ENCODE measurements at regions not wholly inside any gene's neighbourhood (a gene's known extent, or its start where the extent isn't known, plus 50 kb on each side); places are given as distances from the start of the nearest gene placed in this dataset.
"Not testable (repeated sequence)": the region's sequence is repeated elsewhere in the genome, so short reads cannot be mapped to it uniquely, and the experiment has no call there.

GRCh38 chr9:85208666-85209065 is 533.1 kb downstream of the AGTPBP1 start:
- no peak for DNase-seq (ENCODE audit: low spot score)

- no peak for DNase-seq (ENCODE audit: low spot score)
Measured at GRCh38 chr9:85204176-85204575, 534.6 kb downstream of the NTRK2 start.

GRCh38 chr9:85202596-85202995 is 533.1 kb downstream of the NTRK2 start:
- DNase-seq (ENCODE audit: low spot score), result no peak

DNA sequence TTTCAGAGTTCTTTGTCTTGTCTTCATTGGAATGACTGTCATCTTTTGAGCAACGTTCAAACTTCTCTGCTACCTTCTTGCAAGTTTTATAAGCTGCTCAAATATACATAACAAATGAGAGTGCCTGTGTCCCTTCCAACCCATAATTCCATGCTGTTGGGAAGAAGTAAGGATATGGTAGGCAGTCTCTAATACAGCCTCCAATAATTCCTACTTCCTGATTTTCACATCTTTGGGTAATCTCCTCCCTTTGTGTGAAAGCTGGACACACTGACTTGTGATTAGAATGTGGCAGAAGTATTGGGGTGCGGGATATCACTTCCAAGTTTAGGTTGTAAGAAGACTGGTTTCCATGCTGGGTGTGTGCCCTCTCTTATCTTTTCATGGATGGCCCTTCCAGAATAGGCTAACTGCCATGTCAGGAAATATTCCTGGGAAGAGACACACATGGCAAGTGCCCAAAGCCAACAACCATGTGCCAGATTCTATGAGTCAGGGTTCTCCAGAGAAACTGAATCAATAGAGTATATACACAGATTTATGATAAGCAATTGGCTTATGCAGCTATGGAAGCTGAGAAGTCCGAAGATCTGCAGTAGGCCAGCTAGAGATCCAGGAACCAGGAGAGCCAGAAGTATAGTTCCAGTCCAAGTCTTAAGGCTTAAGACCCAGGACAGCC is 531.3 kb downstream of the NTRK2 start:
- DNase-seq (ENCODE audit: low spot score), result no peak

DNA sequence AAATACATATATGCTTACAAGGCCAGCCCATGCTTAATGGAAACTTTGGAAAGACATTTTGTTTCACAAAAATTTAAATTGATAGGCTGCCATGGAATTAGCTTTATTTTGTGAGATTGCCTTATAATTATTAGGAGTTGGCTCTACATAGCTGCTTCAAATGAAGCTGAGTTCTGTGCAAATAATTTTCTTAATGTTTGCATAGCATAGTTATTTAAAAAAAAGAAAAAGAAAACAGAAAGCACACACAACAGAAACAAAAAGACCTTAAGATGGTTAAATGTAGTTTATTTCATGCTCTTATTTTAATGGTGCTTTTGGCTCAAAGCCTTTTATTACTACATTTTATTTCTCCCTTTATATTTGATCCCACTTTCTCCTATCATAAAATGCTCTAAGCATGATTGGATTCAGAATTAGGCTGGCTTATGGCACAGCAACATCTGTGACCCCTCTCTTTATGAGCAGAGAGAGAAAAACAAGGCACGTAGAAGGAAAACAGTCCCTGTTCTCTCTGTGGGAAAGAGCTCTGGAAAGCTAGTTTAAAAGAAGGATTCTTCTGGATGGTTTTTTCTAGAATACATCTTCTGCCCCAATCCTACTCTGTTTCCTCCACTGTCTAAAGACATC is 530.5 kb downstream of the NTRK2 start:
- DNase-seq (ENCODE audit: low spot score), result no peak

DNA sequence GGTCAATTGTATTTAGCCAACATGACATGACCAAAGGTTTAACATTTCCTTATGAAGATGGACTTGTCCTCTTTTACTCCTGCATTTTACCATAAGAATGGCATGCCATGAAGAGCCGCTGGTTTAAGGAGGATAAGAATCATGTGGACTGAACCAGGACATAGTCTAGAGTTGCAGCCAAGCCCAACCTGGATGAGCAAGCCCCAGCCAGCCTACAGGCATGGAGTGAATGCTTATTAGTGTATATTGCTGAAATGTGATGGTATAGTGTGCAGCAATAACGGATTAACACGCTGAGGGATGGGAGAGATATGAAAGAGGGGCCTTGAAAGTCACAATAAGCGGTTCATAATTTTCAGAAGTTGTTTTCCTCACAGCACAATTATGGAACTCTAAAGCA is 523.2 kb downstream of the NTRK2 start:
- DNase-seq (ENCODE audit: low spot score), result no peak

- no peak for DNase-seq (ENCODE audit: low spot score)
Measured at GRCh38 chr9:85186218-85186585, 516.7 kb downstream of the NTRK2 start.

GRCh38 chr9:85185486-85186217 is 516.1 kb downstream of the NTRK2 start:
- no peak for DNase-seq (ENCODE audit: low spot score)

DNA sequence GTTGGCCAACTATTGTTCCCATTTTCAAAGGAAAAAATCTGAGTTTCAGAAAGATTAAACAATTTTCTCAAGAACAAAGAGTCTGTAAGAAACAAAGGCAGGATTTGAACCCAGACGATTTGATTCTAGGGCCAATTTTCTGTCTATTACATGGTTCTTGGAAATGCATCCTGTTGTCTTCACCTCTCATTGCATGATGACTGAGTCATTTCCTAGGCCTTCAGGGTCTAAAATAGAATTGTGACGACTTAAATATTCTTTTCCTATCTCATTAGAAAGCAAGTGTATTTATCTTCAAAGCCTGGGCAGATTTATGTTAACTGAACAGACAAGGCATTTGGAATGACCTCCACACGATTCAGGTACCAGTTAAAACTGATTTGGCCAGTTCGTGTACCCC is 512.9 kb downstream of the NTRK2 start:
- DNase-seq (ENCODE audit: low spot score), result no peak

- no peak for DNase-seq (ENCODE audit: low spot score)
Measured at GRCh38 chr9:85178474-85178873, 508.9 kb downstream of the NTRK2 start.

DNA sequence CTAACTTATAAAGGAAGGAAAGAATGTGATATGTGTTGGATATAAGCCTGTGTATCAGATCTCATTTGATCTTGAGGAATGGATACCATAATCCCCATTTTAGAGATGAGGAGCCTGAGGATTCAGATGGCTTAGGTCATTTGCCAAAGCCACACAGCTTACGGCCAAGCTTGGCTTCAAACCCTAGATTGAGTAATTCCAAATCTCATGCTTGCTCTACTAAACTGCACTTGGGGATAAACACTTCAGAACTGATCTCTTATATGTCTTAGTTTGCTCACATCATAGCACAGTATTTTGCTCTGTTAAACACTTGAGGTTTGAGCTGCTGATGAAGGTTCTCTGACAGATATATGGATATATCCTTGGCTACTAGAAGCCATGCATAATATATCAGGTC is 504.4 kb downstream of the NTRK2 start:
- no peak for DNase-seq (ENCODE audit: low spot score)

DNA sequence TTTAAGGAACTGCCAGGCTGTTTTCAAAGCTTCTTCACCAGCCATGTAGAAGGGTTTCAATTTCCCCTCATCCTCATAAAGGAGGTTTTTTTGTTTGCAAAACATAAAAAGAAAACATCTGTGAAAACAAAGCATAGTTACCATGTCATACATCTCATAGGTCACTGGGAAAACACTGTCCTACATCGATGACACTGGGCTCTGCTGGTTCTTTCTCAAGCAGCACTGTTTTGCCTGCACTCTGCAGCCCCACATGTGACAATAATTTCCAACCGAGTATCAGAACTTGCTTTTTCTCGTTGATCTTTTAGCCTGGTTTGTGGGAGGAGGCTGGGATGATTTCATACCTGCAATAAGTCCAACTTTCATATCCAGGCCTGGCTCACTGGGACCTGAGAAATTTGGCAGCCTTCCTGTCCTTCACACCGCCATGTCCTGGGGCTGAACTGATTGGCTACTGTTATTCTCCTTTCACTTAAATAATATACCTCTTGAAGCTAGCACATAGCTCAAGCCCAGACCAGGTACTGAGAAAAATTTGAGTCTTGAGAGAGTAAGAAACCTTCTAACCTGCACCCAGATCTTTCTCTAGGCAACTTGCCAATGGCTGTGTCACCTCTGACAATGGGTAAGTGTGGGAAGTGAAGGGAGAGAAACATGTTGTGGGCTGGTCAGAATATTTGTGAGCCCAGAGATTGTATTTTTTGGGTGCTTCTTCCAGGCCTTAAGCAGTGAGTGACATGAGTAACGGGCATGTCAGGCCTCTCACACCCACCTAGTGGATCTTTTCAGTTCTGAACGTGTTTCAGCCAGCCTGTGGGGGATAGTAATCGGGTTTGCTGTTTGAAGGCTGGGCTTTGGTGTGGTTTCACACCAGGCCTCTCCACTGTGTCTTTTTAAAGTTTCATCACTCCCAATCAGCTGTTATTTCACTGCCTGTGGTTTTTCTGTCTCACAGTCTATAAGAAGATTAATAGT is 502.8 kb downstream of the NTRK2 start:
- no peak for DNase-seq (ENCODE audit: low spot score)

- no peak for DNase-seq (ENCODE audit: low spot score)
Measured at GRCh38 chr9:85171163-85171562, 501.6 kb downstream of the NTRK2 start.

- no peak for DNase-seq (ENCODE audit: low spot score)
Measured at GRCh38 chr9:85168412-85168811, 498.9 kb downstream of the NTRK2 start.

DNA sequence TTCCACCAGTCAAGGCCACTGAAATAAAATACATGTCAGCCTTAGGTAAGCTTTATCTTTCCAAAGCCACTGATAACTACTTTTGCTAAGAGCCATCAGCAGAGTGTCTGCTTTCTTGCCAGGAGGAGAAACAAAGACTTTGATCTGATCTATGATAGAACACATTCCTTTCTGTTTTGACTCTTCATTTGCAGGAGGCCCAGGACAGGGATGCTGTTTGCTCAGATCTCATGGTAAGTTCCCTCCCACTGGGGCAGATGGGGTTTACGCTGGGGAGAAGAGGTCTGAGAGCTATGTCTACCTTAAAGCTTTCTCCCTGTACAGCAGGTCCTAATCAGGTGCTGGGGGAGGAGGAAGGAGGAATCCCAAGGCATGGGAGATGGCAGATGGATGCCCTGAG is 497.6 kb downstream of the NTRK2 start:
- DNase-seq (ENCODE audit: low spot score), result no peak

- no peak for DNase-seq (ENCODE audit: low spot score)
Measured at GRCh38 chr9:85163825-85164224, 494.3 kb downstream of the NTRK2 start.

DNA sequence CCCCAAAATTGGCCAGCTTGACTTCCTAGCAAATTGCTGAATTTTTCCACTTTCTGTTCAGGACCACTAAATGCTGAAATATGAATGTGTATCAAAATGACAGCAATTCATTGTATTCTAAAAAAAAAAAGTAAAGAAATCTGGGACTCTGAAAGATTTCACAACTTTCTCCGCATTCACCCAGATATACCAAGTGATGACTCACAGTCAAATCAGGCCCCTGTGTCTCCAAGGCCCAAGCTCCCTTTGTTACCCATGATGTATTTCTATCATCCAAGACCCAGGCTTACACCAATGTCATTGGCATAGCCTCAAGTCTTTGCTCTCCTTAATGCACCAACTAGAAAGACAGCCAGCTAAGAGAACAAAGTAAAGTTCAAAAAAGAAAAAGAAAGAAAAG is 493.9 kb downstream of the NTRK2 start:
- no peak for DNase-seq (ENCODE audit: low spot score)

DNA sequence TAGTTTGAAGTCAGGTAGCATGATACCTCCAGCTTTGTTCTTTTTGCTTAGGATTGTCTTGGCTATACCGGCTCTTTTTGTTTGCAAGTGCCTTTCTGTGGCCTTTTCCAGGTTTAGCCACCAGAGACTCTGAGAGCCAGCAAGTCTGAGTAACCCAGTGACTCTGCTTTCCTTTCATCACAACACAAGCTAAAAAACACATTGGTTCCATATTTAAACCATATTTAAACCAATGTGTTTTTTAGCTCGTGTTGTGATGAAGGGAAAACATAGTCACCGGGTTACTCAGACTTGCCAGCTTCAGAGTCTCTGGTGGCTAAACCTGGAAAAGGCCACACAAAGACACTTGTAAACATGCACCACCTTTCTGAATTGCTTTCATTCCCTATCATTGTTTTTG is 493.3 kb downstream of the NTRK2 start:
- DNase-seq (ENCODE audit: low spot score), result no peak

GRCh38 chr9:85160944-85161343 is 491.4 kb downstream of the NTRK2 start:
- DNase-seq (ENCODE audit: low spot score), result not testable (repeated sequence)

GRCh38 chr9:85158512-85158911 is 489.0 kb downstream of the NTRK2 start:
- no peak for DNase-seq (ENCODE audit: low spot score)

DNA sequence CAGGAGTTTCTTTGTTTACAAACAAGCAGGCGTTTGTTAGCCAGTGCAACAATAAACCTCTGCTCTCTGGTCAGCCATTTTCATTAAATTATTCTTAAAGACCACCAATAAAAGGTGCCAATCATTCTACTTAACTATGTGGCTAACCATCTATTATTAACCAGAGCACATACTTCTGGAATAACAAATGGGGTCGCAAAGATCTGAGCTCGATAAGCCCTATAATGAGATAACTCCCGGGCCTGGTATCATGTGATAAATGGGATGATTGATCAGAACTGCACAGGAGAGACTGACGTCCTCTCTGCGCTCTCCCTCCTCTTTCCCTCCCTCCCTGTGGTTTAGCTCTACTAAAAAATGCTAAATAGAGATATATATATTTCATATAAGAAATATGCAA is 488.2 kb downstream of the NTRK2 start:
- DNase-seq (ENCODE audit: low spot score), result no peak

DNA sequence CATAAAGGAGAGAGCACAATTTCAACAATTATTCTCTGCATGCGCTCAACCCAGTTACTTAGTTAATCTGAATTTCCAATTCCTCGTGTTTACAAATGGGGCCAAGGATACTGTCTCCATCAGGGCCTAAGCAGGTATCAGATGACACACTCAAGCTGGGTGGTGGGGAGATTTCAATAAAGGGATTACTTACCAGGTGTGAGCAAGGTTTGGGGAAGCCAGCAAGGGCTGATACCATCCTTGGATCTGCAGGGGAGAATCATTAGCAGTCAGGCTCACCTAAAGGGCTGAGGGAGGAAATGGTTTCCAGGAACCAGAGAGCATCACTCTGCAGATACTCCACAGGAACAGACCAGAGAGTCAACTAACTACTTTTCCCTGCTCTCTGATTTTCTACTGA is 487.1 kb downstream of the NTRK2 start:
- DNase-seq (ENCODE audit: low spot score), result no peak
